Progenitor cell of endocrine pancreas (in vitro differentiated cells): ENCODE measurements at regions not wholly inside any gene's neighbourhood (a gene's known extent, or its start where the extent isn't known, plus 50 kb on each side); places are given as distances from the start of the nearest gene placed in this dataset.
"Not testable (repeated sequence)": the region's sequence is repeated elsewhere in the genome, so short reads cannot be mapped to it uniquely, and the experiment has no call there.

Experiments
- DNase-seq: peaks from one replicate; pipeline ENCODE4 v3.0.0; 2021; ENCODE audit warnings: low spot score; ENCODE audit not compliant: unreplicated experiment
- H3K27ac Mint-ChIP-seq: 2 replicates; pipeline ENCODE4 v1.8.0; 2021; ENCODE audit warnings: mild to moderate bottlenecking, moderate library complexity, mixed read lengths
- H3K27me3 Mint-ChIP-seq: 2 replicates; pipeline ENCODE4 v1.8.0; 2021; ENCODE audit warnings: mixed read lengths
- H3K36me3 Mint-ChIP-seq: 2 replicates; pipeline ENCODE4 v1.8.0; 2022; ENCODE audit warnings: mixed read lengths; ENCODE audit not compliant: insufficient read depth
- H3K4me1 Mint-ChIP-seq: 2 replicates; pipeline ENCODE4 v1.8.0; 2021; ENCODE audit warnings: low read depth, mixed read lengths
- H3K4me3 Mint-ChIP-seq: 2 replicates; pipeline ENCODE4 v1.8.0; 2021; ENCODE audit warnings: low read depth, mild to moderate bottlenecking, moderate library complexity, mixed read lengths
- H3K9me3 Mint-ChIP-seq: 2 replicates; pipeline ENCODE4 v1.8.0; 2021; ENCODE audit warnings: low read depth, mixed read lengths
- TF ChIP-seq, protein P1 (sequence below): fragments of 200-600 bp; sonication (generic); IDR thresholded peaks from one replicate; pipeline ENCODE4 v1.5.0; 2021; ENCODE audit warnings: antibody characterized with exemption, mild to moderate bottlenecking; ENCODE audit not compliant: unreplicated experiment

DNA sequence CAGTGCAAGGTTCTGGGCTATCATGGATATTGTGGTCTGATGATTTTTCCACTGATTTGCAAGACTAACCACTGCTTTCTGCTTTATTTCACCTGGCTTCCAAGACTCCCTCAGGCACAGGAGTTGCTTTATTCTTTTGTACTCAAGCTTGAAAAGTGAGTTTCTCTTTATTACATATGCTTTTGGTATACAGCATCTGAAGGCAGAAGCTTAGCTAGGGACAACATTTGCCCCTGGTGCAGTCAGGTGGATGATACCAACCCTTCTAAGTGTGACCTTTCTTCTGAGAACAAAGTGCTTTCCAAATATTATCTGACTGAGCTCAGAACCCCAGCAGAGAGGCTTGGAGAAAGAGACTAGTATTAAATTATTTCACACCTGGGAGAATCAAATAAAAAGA, 94.0 kb upstream of the PHACTR1 start:
- DNase-seq, result no peak
- no peak overlapping the region for H3K4me3 Mint-ChIP-seq
- peaks cover 3% of the 10 kb centered on the region for H3K27me3 Mint-ChIP-seq
- TF ChIP-seq, protein P1, sequence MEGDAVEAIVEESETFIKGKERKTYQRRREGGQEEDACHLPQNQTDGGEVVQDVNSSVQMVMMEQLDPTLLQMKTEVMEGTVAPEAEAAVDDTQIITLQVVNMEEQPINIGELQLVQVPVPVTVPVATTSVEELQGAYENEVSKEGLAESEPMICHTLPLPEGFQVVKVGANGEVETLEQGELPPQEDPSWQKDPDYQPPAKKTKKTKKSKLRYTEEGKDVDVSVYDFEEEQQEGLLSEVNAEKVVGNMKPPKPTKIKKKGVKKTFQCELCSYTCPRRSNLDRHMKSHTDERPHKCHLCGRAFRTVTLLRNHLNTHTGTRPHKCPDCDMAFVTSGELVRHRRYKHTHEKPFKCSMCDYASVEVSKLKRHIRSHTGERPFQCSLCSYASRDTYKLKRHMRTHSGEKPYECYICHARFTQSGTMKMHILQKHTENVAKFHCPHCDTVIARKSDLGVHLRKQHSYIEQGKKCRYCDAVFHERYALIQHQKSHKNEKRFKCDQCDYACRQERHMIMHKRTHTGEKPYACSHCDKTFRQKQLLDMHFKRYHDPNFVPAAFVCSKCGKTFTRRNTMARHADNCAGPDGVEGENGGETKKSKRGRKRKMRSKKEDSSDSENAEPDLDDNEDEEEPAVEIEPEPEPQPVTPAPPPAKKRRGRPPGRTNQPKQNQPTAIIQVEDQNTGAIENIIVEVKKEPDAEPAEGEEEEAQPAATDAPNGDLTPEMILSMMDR, result no peak
- H3K36me3 Mint-ChIP-seq, result no peaks in the 10 kb centered on the region
- peaks cover 3% of the 10 kb centered on the region for H3K9me3 Mint-ChIP-seq
- no peak overlapping the region for H3K27ac Mint-ChIP-seq
- H3K4me1 Mint-ChIP-seq, result peaks cover 4% of the 10 kb centered on the region

- no peak overlapping the region for H3K27ac Mint-ChIP-seq
- peaks cover 7% of the 10 kb centered on the region for H3K4me1 Mint-ChIP-seq
- H3K9me3 Mint-ChIP-seq, result peaks cover 3% of the 10 kb centered on the region
- DNase-seq, result no peak
- H3K4me3 Mint-ChIP-seq, result no peak overlapping the region
- H3K27me3 Mint-ChIP-seq, result peaks cover 3% of the 10 kb centered on the region
- H3K36me3 Mint-ChIP-seq, result no peaks in the 10 kb centered on the region
- TF ChIP-seq, protein P1, result no peak
Measured at GRCh38 chr6:12624142-12624837, 92.3 kb upstream of the PHACTR1 start.

- peaks cover 3% of the 10 kb centered on the region for H3K9me3 Mint-ChIP-seq
- no peak overlapping the region for H3K27ac Mint-ChIP-seq
- H3K36me3 Mint-ChIP-seq, result no peaks in the 10 kb centered on the region
- H3K27me3 Mint-ChIP-seq, result peaks cover 3% of the 10 kb centered on the region
- DNase-seq, result no peak
- H3K4me3 Mint-ChIP-seq, result no peak overlapping the region
- H3K4me1 Mint-ChIP-seq, result peaks cover 7% of the 10 kb centered on the region
- TF ChIP-seq, protein P1, result no peak
Measured at GRCh38 chr6:12627053-12627452, 89.5 kb upstream of the PHACTR1 start.

DNA sequence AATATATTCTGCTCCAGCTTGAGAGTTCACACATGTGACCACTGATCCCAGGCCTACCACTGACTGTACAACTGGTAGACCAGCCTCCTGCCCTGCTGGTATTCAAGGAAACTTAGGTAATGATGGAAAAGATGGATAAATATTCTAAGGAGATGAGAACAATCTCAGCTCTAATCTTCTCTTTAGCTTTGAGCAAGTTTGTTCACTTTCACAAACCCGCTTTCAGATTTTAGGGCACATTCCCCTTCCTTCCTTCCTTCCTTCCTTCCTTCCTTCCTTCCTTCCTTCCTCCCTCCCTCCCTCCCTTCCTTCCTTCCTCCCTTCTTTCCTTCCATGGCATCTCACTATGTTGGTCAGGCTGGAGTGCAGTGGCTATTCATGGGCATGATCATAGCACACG, 88.2 kb upstream of the PHACTR1 start:
- peaks cover 3% of the 10 kb centered on the region for H3K9me3 Mint-ChIP-seq
- no peaks in the 10 kb centered on the region for H3K36me3 Mint-ChIP-seq
- TF ChIP-seq, protein P1, result no peak
- no peak overlapping the region for H3K27ac Mint-ChIP-seq
- peaks cover 7% of the 10 kb centered on the region for H3K4me1 Mint-ChIP-seq
- DNase-seq, result no peak
- H3K27me3 Mint-ChIP-seq, result no peaks in the 10 kb centered on the region
- H3K4me3 Mint-ChIP-seq, result no peak overlapping the region

GRCh38 chr6:12633746-12634145, 82.8 kb upstream of the PHACTR1 start:
- not testable (repeated sequence) for H3K36me3 Mint-ChIP-seq, H3K27me3 Mint-ChIP-seq, H3K9me3 Mint-ChIP-seq, H3K4me1 Mint-ChIP-seq, DNase-seq, H3K4me3 Mint-ChIP-seq, H3K27ac Mint-ChIP-seq

GRCh38 chr6:12635375-12635774, 81.2 kb upstream of the PHACTR1 start:
- peaks cover 2% of the 10 kb centered on the region for H3K36me3 Mint-ChIP-seq
- DNase-seq, result no peak

More at GRCh38 chr6:12635375-12635774, 81.2 kb upstream of the PHACTR1 start:
- peaks cover 9% of the 10 kb centered on the region for H3K9me3 Mint-ChIP-seq
- no peak overlapping the region for H3K4me3 Mint-ChIP-seq
- no peak overlapping the region for H3K27ac Mint-ChIP-seq
- peaks cover 3% of the 10 kb centered on the region for H3K4me1 Mint-ChIP-seq
- H3K27me3 Mint-ChIP-seq, result peaks cover 3% of the 10 kb centered on the region
- TF ChIP-seq, protein P1, result no peak
